ENCODE measurements at regions not wholly inside any gene's neighbourhood (a gene's known extent, or its start where the extent isn't known, plus 50 kb on each side); places are given as distances from the start of the nearest gene placed in this dataset.

GRCh38 chr17:6000426-6000825 is 69.8 kb upstream of the WSCD1 start:
- H3K36me3 Mint-ChIP-seq, result no peaks in the 10 kb centered on the region

More at GRCh38 chr17:6000426-6000825, 69.8 kb upstream of the WSCD1 start:
- no peak for ATAC-seq
- Mint-ChIP-seq H3K27me3 (ENCODE audit: low read depth) (no peaks in the 10 kb centered on the region; the same call in 1 of the 2 replicates), H3K4me3 (no peak overlapping the region), H3K9me3 (peaks cover 15% of the 10 kb centered on the region), H3K27ac (no peak overlapping the region), H3K4me1 (no peaks in the 10 kb centered on the region)
- ChIA-PET POLR2A (no interaction called here), CTCF (no interaction called here)
- TF ChIP-seq ZNF423 (CRISPR knock-in tag; IDR thresholded peaks at IDR 0.05), result no peak
- TF ChIP-seq TEAD1 (CRISPR knock-in tag; IDR thresholded peaks at IDR 0.05), result no peak
- TF ChIP-seq FOXK1 (CRISPR knock-in tag; IDR thresholded peaks at IDR 0.05), result no peak
- TF ChIP-seq ELF4 (CRISPR knock-in tag; IDR thresholded peaks at IDR 0.05; ENCODE audit: low read depth), result no peak
- no peak for TF ChIP-seq GTF2I (CRISPR knock-in tag; conservative IDR thresholded peaks at IDR 0.05)
- no peak for TF ChIP-seq FOXP4 (CRISPR knock-in tag; IDR thresholded peaks at IDR 0.05)
- TF ChIP-seq NR3C1 (CRISPR knock-in tag; conservative IDR thresholded peaks at IDR 0.05; ENCODE audit: low read depth), result no peak
- no peak for TF ChIP-seq NFE2L1 (CRISPR knock-in tag; IDR thresholded peaks at IDR 0.05)
- TF ChIP-seq PRDM15 (CRISPR knock-in tag; IDR thresholded peaks at IDR 0.05), result no peak
- no peak for TF ChIP-seq ZBTB43 (CRISPR knock-in tag; IDR thresholded peaks at IDR 0.05)
- TF ChIP-seq ATF1 (CRISPR knock-in tag; IDR thresholded peaks at IDR 0.05), result no peak
- no peak for TF ChIP-seq ESRRA (CRISPR knock-in tag; IDR thresholded peaks at IDR 0.05; ENCODE audit: borderline replicate concordance)
- TF ChIP-seq CTCF (IDR thresholded peaks at IDR 0.05), result no peak
- no peak for TF ChIP-seq IRF1 (CRISPR knock-in tag; IDR thresholded peaks at IDR 0.05)
- no peak for TF ChIP-seq MXD4 (CRISPR knock-in tag; IDR thresholded peaks at IDR 0.05; ENCODE audit: borderline replicate concordance)
- no peak for TF ChIP-seq ZNF425 (CRISPR knock-in tag; conservative IDR thresholded peaks at IDR 0.05)
- no peak for TF ChIP-seq AR (CRISPR knock-in tag; IDR thresholded peaks at IDR 0.05)
- no peak for TF ChIP-seq JAZF1 (CRISPR knock-in tag; IDR thresholded peaks at IDR 0.05)
- no peak for TF ChIP-seq MAX (CRISPR knock-in tag; IDR thresholded peaks at IDR 0.05)
- no peak for TF ChIP-seq STAT6 (CRISPR knock-in tag; conservative IDR thresholded peaks at IDR 0.05; ENCODE audit: low read depth)
- DNase-seq (ENCODE audit: low spot score), result no peak
